ENCODE measurements at regions not wholly inside any gene's neighbourhood (a gene's known extent, or its start where the extent isn't known, plus 50 kb on each side); places are given as distances from the start of the nearest gene placed in this dataset.

DNA sequence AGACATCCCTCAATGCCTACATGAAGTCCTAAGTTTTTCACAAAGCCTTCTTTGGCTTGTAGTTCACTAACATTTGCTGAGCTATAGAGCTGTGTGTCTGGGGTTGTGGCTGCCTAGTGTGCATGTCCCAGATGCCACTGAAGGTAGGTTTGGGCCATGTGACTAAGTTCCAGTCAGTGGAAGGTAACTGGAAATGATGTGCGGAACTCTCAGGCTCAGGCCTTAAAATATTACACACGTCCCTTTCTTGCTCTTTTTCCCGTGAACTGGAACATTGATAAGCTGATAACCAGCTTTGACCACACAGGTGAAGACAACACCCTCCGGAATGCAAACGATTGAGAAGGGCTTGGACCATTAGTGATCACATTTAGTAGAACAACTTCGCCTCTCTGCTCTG, 358.1 kb downstream of the GATA3 start:
- TF ChIP-seq, protein P1, sequence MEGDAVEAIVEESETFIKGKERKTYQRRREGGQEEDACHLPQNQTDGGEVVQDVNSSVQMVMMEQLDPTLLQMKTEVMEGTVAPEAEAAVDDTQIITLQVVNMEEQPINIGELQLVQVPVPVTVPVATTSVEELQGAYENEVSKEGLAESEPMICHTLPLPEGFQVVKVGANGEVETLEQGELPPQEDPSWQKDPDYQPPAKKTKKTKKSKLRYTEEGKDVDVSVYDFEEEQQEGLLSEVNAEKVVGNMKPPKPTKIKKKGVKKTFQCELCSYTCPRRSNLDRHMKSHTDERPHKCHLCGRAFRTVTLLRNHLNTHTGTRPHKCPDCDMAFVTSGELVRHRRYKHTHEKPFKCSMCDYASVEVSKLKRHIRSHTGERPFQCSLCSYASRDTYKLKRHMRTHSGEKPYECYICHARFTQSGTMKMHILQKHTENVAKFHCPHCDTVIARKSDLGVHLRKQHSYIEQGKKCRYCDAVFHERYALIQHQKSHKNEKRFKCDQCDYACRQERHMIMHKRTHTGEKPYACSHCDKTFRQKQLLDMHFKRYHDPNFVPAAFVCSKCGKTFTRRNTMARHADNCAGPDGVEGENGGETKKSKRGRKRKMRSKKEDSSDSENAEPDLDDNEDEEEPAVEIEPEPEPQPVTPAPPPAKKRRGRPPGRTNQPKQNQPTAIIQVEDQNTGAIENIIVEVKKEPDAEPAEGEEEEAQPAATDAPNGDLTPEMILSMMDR (IDR thresholded peaks at IDR 0.05), result no peak
- TF ChIP-seq POLR2A (IDR thresholded peaks at IDR 0.05), result no peak
- TF ChIP-seq POLR2AphosphoS5 (IDR thresholded peaks at IDR 0.05), result no peak
